Fibroblast of mammary gland (primary cell): ENCODE measurements at regions not wholly inside any gene's neighbourhood (a gene's known extent, or its start where the extent isn't known, plus 50 kb on each side); places are given as distances from the start of the nearest gene placed in this dataset.

Experiments
- DNase-seq: peaks from one replicate; pipeline ENCODE4 v3.0.0-alpha.2; 2010; ENCODE audit warnings: low read depth
- H3K4me3 ChIP-seq: 2 replicates; pipeline ENCODE4 v1.5.1; 2011; ENCODE audit warnings: low read depth, mild to moderate bottlenecking, low read length, moderate library complexity; ENCODE audit not compliant: control insufficient read depth
- CTCF ChIP-seq: conservative IDR thresholded peaks from 2 replicates; pipeline ENCODE4 v1.5.1; 2011; ENCODE audit warnings: low read depth, low read length, inconsistent platforms; ENCODE audit not compliant: control insufficient read depth, insufficient read depth

DNA sequence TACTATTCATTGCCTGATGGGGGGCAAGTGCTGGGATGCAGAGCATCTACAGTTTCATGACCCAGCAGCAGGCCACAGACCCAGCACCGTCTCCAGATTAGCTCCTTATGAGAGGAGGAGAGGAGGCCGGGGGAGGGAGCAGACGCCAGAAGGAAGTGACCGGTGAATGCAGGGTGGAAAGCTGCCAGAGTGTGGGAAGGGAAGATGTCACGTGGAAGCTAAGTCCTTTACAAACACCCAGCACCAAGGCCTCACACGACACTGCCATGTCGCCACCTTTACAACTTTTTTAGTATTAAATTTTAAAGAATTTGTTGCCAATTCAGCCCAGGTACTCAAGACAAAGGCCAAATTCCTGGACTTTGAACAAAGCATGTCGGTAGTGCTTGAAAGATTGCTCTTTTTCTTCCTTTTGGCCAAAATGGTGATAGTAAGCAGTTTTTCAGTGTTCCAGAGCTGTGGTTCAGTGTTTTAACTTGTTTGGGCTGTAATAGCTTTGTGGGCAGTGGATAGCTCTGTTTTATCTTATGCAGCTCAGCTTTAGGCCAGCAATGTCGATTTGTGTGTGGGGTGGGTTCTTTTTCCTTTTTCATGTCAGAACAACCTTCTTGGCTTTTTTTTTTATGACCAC is 58.2 kb downstream of the ZBTB38 start:
- peak; percentile 82 for DNase-seq
- H3K4me3 ChIP-seq: no peak overlapping the region
- TF ChIP-seq CTCF: no peak

- no peak overlapping the region for H3K4me3 ChIP-seq
- no peak for DNase-seq
- no peak for TF ChIP-seq CTCF
Observed at GRCh38 chr3:141427764-141428163, 59.1 kb upstream of the RASA2 start.

DNA sequence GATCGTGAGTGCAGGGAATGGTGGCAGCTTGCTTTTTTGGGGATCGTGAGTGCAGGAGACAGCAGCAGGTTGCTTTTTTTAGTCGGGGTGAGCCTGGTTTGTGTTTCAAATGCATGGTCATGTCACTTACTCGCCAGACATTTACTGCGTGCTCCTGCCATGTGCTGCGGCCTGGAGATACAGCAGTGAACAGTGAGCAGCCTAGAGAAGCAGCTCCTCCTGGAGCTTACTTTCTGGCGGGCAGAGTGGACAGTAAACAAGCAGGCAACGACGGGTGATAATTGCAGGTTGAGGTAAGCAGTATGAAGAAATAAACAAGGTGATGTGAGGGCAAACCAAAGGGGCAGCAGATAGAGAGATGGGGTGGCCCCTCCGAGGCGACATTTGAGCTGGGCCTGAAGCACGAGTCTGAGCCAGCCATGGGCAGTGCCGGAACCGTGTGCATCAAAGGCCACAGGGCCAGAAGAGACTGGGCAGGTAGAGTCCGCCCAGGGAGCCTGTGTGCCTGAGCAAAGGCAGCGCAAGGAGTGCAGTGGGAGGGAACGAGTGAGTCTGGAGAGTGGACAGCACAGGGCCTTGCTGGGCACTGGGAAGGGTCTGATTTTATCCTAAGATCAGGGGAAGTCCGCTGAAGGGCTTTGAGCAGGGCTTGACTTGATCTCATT is 57.3 kb upstream of the RASA2 start:
- H3K4me3 ChIP-seq: no peak overlapping the region
- DNase-seq: no peak
- TF ChIP-seq CTCF: no peak

DNA sequence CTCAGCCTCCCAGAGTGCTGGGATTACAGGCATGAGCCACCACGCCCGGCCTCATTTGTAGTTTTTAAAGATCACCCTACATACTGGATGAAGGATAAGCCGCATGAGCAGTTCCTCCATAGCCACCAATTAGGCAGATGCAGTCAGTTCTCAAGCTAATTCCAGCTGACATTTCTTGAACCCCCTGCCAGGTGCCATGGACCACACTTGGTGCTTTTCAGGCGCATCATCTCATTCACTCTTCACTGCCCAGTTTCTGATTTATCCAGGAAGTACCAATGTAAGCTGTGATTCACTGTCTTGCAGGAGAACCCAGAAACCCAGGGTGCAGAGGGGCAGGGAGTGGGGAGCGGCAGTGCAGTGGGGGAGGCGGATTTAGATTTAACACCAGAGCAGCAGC is 56.5 kb upstream of the RASA2 start:
- DNase-seq: no peak
- no peak for TF ChIP-seq CTCF
- H3K4me3 ChIP-seq: no peak overlapping the region

GRCh38 chr3:141431411-141432378 is 55.1 kb upstream of the RASA2 start:
- H3K4me3 ChIP-seq: no peak overlapping the region
- DNase-seq: peak; percentile 75
- TF ChIP-seq CTCF: no peak

DNA sequence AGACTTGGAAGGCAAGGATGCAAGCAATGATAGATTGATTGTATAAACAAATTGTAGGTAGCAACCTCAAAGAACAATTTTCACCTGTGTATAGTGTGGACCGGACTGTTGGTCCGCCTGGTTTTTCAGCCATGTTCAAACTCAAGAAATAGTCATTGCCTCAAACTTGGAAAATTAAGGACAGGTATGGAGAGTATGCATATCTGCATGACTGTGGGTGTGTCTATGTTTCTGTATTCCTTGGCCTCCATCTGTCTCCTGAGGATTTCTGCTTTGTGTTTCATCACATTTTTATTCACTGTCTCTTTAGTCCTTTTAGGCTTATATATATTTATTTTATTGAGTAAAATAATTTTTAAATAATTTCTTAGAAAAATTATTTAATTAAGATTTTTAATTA is 53.9 kb upstream of the RASA2 start:
- no peak overlapping the region for H3K4me3 ChIP-seq
- TF ChIP-seq CTCF: no peak
- DNase-seq: no peak
